H1 (cell line): ENCODE measurements at regions not wholly inside any gene's neighbourhood (a gene's known extent, or its start where the extent isn't known, plus 50 kb on each side); places are given as distances from the start of the nearest gene placed in this dataset.

Experiments
- CHD2 ChIP-seq: IDR thresholded peaks from 2 replicates; pipeline ENCODE4 v1.6.1; 2012; ENCODE audit warnings: low read length, improper control_type of control experiment
- SP1 ChIP-seq: IDR thresholded peaks from 2 replicates; pipeline ENCODE4 v1.6.1; 2011; ENCODE audit warnings: low read depth, low read length

GRCh38 chr11:127804747-127805400 lies 782.5 kb downstream of the ETS1 start (continued):
- TF ChIP-seq CHD2 (no peak), SP1 (no peak)
